Muscle layer of duodenum (tissue), 2 donors: ENCODE measurements at regions not wholly inside any gene's neighbourhood (a gene's known extent, or its start where the extent isn't known, plus 50 kb on each side); places are given as distances from the start of the nearest gene placed in this dataset.

Experiments used
- H3K27ac ChIP-seq: one replicate; pipeline ENCODE4 v1.7.0; 2013; ENCODE audit warnings: mild to moderate bottlenecking, low read length
- H3K27me3 ChIP-seq: one replicate; pipeline ENCODE4 v1.7.0; 2013; ENCODE audit warnings: low read depth, mild to moderate bottlenecking, control low read depth, low read length
- H3K36me3 ChIP-seq, 2 donors: one replicate each; pipeline ENCODE4 v1.7.0; 2013; ENCODE audit warnings: low read length in 2 of 2, control low read depth in 1 of 2, mild to moderate bottlenecking in 1 of 2; ENCODE audit not compliant: insufficient read depth in 2 of 2, control insufficient read depth in 1 of 2
- H3K4me1 ChIP-seq, 2 donors: one replicate each; pipeline ENCODE4 v1.7.0; 2013; ENCODE audit warnings: low read length in 2 of 2, mild to moderate bottlenecking in 2 of 2, control low read depth in 1 of 2, moderate library complexity in 1 of 2; ENCODE audit not compliant: insufficient read depth in 2 of 2, control insufficient read depth in 1 of 2
- H3K4me3 ChIP-seq, 2 donors: one replicate each; pipeline ENCODE4 v1.7.0; 2013; ENCODE audit warnings: low read length in 2 of 2, low read depth in 1 of 2, mild to moderate bottlenecking in 1 of 2
- H3K9me3 ChIP-seq, 2 donors: one replicate each; pipeline ENCODE4 v1.7.0; 2013; ENCODE audit warnings: low read length in 2 of 2, control low read depth in 1 of 2, mild to moderate bottlenecking in 1 of 2; ENCODE audit not compliant: control insufficient read depth in 1 of 2
- donor health status: healthy.

DNA sequence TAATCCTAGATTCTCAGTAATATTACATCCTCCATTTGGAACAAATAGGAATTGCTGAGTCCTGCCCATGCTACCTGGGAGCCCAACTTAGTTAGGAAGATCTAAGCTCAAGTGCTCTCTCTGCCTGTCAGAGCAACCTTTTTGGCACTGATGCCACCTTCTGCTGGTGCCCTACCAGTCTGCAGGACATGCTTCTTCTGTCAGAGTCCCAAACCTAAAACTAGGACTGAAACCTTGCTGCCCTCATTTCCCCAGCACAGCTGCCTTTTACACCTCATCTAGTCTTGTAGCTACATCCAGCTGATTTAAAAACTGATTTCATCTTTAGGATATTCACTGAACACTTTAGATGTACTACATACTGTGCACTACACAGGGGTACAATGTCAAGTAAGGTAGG, 118.7 kb downstream of the LYPLAL1 start:
- peaks cover 0 to 7% of the 10 kb centered on the region in 2 donors for H3K4me1 ChIP-seq
- no peaks in the 10 kb centered on the region for H3K36me3 ChIP-seq
- no peak overlapping the region for H3K27ac ChIP-seq
- no peaks in the 10 kb centered on the region for H3K27me3 ChIP-seq
- H3K4me3 ChIP-seq = no peak overlapping the region
- no peaks in the 10 kb centered on the region for H3K9me3 ChIP-seq

DNA sequence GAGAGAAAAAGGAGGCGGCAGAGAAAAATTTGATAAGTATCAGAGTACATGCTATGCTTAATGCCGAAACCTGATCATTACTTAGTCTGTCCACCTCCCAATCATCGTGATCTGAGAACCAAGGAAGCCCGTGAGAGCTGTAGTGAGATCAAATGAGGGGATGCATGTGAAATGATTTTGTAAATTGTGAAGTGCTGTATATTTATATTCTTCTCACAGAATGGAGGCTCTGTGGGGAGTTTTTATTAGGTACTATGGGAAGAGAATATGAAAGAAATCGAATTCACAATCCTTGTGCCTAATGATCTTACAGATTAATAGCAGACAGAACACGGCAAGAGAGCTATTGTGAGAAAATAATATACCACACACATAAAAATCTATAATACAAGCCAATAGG, 115.5 kb downstream of the LYPLAL1 start:
- Histone ChIP-seq H3K27me3 (no peaks in the 10 kb centered on the region), H3K4me1 (no peaks in the 10 kb centered on the region), H3K36me3 (no peaks in the 10 kb centered on the region), H3K27ac (no peak overlapping the region), H3K9me3 (no peaks in the 10 kb centered on the region), H3K4me3 (no peak overlapping the region)

DNA sequence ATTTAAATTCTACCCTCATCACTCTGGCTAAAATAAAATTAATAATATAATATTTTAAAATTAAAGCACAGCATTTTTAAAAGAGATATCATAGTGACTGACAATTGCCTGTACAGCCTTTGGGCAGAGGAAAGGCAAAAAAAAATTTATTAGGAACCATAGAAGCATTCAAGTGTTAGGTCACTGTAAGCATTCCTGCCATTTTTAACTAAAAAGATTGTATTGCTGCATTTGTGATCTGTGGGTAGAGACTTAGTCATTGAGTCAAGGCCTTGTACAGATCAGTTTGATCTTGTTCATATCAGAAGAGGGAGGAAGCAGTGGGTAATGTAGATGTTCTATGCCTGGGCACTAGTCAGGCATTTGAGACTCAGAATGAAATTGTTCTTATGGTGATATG, 109.9 kb downstream of the LYPLAL1 start:
- Histone ChIP-seq H3K36me3 (no peaks in the 10 kb centered on the region), H3K27ac (no peak overlapping the region), H3K4me3 (no peak overlapping the region), H3K4me1 (no peaks in the 10 kb centered on the region), H3K9me3 (no peaks in the 10 kb centered on the region), H3K27me3 (no peaks in the 10 kb centered on the region)

DNA sequence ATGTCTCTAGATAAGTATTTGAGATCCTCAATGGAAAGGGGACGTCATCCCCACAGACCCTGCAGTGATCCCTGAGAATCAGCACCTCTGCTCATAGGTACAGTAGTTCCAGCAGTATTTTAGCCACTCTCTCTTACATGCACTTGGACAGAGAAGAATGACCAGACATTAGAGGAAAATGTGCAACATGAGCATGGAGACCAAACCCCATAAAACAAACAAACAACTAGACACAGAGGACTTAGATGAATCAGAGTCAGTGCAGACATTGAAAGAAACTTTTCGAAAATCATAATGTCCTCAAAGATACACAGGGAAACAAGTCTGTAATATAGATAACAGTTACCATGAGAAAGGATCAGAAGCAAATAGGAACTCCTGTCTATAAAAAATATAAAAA, 108.2 kb downstream of the LYPLAL1 start:
- Histone ChIP-seq H3K4me3 (no peak overlapping the region), H3K9me3 (no peaks in the 10 kb centered on the region), H3K36me3 (no peaks in the 10 kb centered on the region), H3K27ac (no peak overlapping the region), H3K27me3 (no peaks in the 10 kb centered on the region), H3K4me1 (peaks cover 0 to 5% of the 10 kb centered on the region in 2 donors)

DNA sequence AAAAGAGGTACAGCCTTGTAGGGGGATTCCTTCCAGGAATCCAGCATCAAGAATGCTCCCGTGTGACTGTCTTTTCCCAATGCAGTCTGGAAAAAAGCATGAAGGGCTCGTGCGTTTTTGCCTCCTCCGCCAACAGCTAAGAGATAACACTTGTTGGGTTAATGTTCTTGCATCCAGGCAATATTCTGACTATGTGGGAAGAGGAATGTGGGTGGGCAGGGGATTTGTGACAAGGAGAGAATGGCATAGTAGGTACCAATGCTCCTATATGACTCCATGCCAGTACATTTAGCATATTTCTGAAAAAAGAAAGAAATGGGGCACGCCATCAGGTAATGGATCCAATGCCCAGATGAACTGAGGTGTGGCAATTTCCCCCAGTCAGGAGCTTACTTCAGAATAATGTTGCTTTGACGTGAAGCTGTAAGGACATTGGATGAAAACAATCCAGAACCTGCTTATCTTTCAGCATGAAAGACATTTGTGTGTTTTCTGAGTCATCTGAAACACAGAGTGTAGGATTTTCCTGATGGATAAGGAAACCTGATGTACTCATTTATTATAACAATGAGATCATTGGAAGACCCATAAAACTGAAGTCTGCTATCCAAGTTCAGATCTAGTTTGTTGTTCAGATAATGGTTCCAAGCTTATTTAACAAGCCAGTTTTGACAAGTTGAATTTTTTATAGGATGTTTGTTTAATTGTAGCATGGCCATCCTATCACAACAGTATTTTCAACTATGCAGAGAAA, 105.5 kb downstream of the LYPLAL1 start:
- H3K4me3 ChIP-seq = no peak overlapping the region
- peaks cover 0 to 5% of the 10 kb centered on the region in 2 donors for H3K4me1 ChIP-seq
- no peaks in the 10 kb centered on the region for H3K36me3 ChIP-seq
- H3K27ac ChIP-seq = no peak overlapping the region
- H3K27me3 ChIP-seq = no peaks in the 10 kb centered on the region
- no peaks in the 10 kb centered on the region for H3K9me3 ChIP-seq

DNA sequence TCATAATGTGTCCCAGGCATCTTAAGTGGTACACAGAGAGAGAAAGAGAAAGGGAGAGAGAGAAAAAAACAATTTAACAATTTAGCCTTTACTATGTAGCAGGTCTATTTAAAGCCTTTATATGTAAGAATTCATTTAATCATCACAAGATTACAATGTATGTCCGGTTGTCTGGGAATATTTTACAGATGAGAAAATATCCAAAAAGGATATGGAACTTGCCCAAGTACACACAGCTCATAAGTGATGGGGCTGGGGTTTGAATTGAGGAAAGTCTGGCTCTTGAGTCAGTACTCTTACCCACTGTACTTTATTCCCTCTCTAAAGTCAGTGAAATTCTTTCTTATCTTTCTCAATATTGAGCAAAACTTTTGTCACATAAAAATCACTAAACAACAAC, 104.6 kb downstream of the LYPLAL1 start:
- H3K36me3 ChIP-seq = no peaks in the 10 kb centered on the region
- no peak overlapping the region for H3K4me3 ChIP-seq
- peaks cover 0 to 5% of the 10 kb centered on the region in 2 donors for H3K4me1 ChIP-seq
- H3K27me3 ChIP-seq = no peaks in the 10 kb centered on the region
- no peaks in the 10 kb centered on the region for H3K9me3 ChIP-seq
- H3K27ac ChIP-seq = no peak overlapping the region

DNA sequence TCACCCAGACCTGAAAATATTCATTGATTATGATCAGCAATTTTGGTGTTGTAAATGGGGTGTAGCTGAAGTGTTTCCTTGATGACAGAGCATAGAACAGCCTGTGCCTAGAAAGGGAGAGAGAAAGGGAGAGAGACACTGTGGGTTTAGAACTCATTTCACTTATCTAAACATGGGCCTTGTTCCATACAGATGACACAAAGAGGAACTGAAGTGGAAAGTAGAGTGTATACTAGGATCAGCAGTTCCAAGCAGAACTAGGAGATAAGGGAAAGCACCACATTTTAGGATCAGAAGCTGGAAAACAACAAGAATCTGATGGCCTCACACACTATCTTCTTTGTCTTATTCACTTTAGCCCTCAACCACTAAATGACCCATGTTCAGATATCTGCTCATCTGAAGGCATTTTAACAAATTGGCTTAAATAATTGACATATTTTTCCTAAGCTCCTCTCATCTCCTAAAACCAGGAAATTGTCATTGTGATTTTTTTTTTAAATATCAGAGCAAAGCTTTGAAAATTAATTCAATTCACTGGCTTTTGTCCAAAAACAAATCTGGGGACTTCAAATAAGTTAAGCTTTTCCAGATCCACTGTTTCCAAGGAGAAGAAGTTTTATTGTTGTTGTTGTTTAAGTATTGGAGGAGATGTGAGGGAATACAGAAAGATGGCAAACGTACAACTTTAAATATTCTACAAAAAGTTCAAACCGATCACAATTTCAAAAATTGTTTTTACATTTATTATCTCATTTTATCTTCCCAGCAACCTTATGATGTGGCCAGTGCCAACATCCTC, 103.8 kb downstream of the LYPLAL1 start:
- H3K4me1 ChIP-seq = peaks cover 0 to 5% of the 10 kb centered on the region in 2 donors
- no peaks in the 10 kb centered on the region for H3K36me3 ChIP-seq
- H3K9me3 ChIP-seq = no peaks in the 10 kb centered on the region
- H3K27ac ChIP-seq = no peak overlapping the region
- no peak overlapping the region for H3K4me3 ChIP-seq
- no peaks in the 10 kb centered on the region for H3K27me3 ChIP-seq

DNA sequence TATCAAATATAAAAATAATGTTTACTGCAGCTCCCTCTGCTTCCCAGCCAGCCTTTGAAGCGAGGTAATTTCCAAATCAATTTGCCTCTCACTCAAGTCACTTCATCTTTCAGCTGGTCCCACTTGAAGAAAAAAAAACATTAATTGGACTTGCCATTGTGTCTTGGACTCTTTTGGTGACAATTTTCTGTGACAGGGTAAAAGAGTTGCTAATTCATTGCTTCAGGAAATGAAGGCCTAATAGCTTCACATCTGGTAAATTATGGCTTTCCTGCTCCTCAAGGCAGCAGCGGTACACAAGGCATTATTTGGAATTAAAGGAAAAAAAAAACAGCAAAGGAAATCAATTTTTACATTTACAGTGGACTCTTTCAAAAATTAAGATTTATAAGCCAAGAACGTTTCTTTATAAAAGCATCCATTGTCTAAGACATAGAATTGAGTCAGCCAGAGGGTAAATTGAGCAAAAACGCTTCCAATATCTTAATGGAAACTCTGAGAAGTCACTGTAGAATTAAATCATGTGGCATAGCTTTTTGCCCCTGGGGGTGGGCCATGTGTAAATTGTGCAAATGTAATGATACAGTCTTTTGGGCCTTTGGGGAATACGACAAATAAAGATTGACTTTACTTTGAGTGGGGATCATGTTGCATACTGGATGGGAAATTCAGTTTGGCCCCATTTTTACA, 102.5 kb downstream of the LYPLAL1 start:
- Histone ChIP-seq H3K4me1 (peaks cover 0 to 9% of the 10 kb centered on the region in 2 donors), H3K36me3 (no peaks in the 10 kb centered on the region), H3K27me3 (no peaks in the 10 kb centered on the region), H3K9me3 (no peaks in the 10 kb centered on the region), H3K4me3 (no peak overlapping the region), H3K27ac (no peak overlapping the region)

DNA sequence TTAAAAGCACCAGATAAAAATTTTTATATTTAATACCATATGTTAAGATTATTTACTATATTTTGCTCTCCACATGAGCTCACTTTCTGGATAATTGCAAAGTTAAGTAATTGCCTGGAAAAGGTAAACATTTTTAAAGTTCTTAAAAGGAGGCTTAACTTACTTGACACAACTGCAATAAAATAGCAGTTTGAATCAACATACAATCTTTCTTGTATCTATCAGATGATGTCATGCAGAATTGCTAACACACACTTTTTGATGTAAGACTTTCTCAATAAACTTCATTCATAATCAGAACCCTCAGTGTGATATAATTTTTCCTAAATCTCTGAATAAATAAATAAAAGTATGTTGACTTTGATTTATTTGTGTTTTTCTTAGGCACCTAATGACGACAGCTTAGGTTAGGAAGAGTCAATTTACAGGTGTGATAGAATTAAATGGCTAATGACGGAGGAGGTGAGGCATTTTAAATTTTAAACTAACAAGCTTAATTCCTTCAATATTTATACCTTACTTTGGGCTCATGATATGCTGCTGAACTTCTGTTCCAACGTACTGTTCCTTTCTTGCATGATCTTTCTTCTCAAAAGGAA, 99.5 kb downstream of the LYPLAL1 start:
- no peaks in the 10 kb centered on the region for H3K9me3 ChIP-seq
- H3K27me3 ChIP-seq = no peaks in the 10 kb centered on the region
- H3K36me3 ChIP-seq = no peaks in the 10 kb centered on the region
- peaks cover 0 to 10% of the 10 kb centered on the region in 2 donors for H3K4me1 ChIP-seq
- H3K4me3 ChIP-seq = no peak overlapping the region
- H3K27ac ChIP-seq = no peak overlapping the region

DNA sequence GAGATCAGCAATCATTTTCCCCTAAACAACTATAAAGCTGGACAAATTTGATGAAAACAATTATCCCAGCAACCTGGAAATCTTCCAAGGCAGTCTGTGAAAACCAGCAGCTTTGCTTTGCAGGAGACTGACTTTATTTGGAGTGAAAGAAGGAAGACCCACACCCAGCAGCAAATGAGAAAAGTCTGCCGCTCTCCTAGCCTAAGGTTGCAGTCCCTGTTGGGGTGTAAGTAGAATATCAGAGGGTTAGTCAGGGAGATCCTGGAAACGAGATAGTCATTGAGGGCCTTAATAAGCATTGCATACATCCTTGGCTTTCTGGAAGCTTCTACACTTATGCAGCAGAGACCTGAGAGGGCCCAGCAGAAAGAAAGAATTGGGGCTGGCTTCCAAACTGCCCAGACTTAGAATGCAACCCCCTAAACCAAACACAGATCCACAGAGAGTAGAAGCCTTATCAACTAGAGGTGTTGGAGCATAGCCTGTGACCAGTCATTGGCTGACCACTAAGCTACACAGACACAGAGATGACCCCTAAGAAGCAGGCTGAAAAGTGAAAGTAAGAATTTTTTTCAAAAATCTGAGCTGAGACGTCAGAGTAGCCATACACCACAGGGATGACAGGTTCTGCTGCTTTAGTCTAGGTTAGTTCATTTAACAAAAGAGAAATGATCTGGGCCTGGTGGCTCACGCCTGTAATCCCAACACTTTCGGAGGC, 98.3 kb downstream of the LYPLAL1 start:
- no peaks in the 10 kb centered on the region for H3K36me3 ChIP-seq
- H3K27ac ChIP-seq = peak overlapping the region; percentile 36
- H3K27me3 ChIP-seq = no peaks in the 10 kb centered on the region
- peak overlapping the region in 1 of 2 donors; percentile 1 for H3K4me3 ChIP-seq
- no peaks in the 10 kb centered on the region for H3K9me3 ChIP-seq
- H3K4me1 ChIP-seq = peaks cover 0 to 5% of the 10 kb centered on the region in 2 donors
